Sigmoid colon (tissue), 4 donors: ENCODE measurements at regions not wholly inside any gene's neighbourhood (a gene's known extent, or its start where the extent isn't known, plus 50 kb on each side); places are given as distances from the start of the nearest gene placed in this dataset.

ENCODE experiments used
- CTCF ChIP-seq, 4 experiments: fragments of 450-650 bp in 3 of 4; fragments of 200-600 bp in 1 of 4; IDR thresholded peaks; one replicate each; pipeline ENCODE4 v1.5.1; 2016 to 2019; ENCODE audit warnings: antibody characterized with exemption in 4 of 4, mild to moderate bottlenecking in 3 of 4, moderate library complexity in 2 of 4
- EP300 ChIP-seq, 4 donors: sonication (generic); formaldehyde crosslinking; IDR thresholded peaks; one replicate each; pipeline ENCODE4 v1.6.1; 2017; ENCODE audit warnings: antibody characterized with exemption in 4 of 4
- POLR2AphosphoS5 ChIP-seq, 4 donors: sonication (generic); formaldehyde crosslinking; IDR thresholded peaks; one replicate each; pipeline ENCODE4 v1.6.1; 2017; ENCODE audit warnings: antibody characterized with exemption in 4 of 4

DNA sequence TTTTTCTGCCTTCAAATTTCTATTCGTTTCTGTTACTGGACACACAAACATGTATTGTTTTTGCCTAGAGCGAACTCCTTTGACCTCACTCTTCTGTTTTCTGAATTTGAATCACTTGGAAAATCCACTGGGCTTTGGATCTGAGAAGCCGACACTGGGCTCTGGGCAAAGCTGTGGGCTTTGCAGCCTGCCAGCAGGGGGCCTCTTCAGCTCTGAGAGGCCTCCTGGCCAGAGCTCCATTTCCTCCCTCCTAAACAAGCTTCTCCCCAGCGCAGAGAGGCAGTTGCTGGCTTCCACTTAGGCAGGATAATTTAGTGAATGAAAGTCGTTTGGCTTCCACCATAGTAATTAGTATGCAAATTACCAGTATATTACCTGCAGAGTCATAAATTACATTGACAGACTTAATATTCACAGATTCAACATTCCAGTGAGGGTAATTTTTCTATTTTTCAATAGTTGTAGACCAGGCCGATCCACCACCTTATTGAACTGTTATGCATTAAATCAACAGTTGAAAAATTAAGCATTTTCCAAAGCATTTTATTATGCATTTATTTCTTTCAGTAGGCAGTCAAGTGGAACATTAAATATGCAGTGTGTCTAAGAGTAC lies 104.0 kb upstream of the ZNF366 start:
- TF ChIP-seq CTCF (IDR thresholded peaks at IDR 0.05), result peak; percentile 75 to 95 (median 86)
- no peak for TF ChIP-seq EP300 (IDR thresholded peaks at IDR 0.05)
- TF ChIP-seq POLR2AphosphoS5 (IDR thresholded peaks at IDR 0.05), result peak in 1 of 4 donors; percentile 34
